Left cardiac atrium (tissue), 4 donors: ENCODE measurements at regions not wholly inside any gene's neighbourhood (a gene's known extent, or its start where the extent isn't known, plus 50 kb on each side); places are given as distances from the start of the nearest gene placed in this dataset.
"Not testable (repeated sequence)": the region's sequence is repeated elsewhere in the genome, so short reads cannot be mapped to it uniquely, and the experiment has no call there.

Experiments used
- ATAC-seq, 2 donors: fragments of 200-7000 bp; cut with Tn5 transposase; one replicate each; pipeline ENCODE4 v1.9.1; 2020; ENCODE audit warnings: mild to moderate bottlenecking in 2 of 2, moderate library complexity in 2 of 2
- DNase-seq: peaks from one replicate; pipeline ENCODE4 v3.0.0-alpha.2; 2020
- intact Hi-C, 2 donors: fragments of 100-400 bp; cut with DNase I; formaldehyde crosslinking; loops; one replicate each; pipeline versions ENCODE4 v1.14.1 to v1.15.1; 2022 to 2023
- donor health status: DM: no; HTN: yes; CAD: no.
- donor health status: DM: no; HTN: yes; CAD: no; lungs with severe emphysema.
- donor health status: DM: yes; HTN: yes; CAD: no.
- donor health status: Dilated cardiomyopathy.

GRCh38 chr10:109065821-109066220 lies 857.5 kb downstream of the XPNPEP1 start:
- no peak for DNase-seq
- no peak for ATAC-seq
- intact Hi-C loops, result no loop called here

GRCh38 chr10:109062371-109062770 lies 860.9 kb downstream of the XPNPEP1 start:
- ATAC-seq (peak; percentile 53 to 80), DNase-seq (no peak)
- intact Hi-C loops, result no loop called here

DNA sequence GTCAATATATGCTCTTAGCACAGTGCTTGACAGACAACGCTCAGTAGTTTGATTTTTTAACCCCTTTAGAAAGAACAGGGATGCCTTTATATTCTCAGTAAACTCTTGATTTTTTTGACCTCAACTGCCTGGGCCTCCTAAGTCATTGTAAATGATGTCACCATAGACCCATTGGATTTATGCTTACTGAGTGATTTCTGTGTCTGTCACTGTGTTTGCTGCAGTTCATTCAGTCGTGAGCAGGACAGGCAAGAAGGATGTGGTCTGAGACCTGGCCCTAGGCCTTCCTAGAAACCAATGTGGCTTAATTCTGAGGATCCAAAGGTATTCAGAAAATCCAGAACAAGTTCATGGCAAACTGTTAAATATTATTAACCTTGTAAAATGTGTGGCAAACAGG lies 868.1 kb downstream of the XPNPEP1 start:
- no peak for DNase-seq
- intact Hi-C loops, result no loop called here
- ATAC-seq, result no peak

GRCh38 chr10:109047856-109048255 lies 875.5 kb downstream of the XPNPEP1 start:
- intact Hi-C loops, result no loop called here
- no peak for ATAC-seq

GRCh38 chr10:109046427-109046826 lies 876.9 kb downstream of the XPNPEP1 start:
- DNase-seq, ATAC-seq, intact Hi-C loops: not testable (repeated sequence)

More at GRCh38 chr10:109047856-109048255, 875.5 kb downstream of the XPNPEP1 start:
- no peak for DNase-seq

- ATAC-seq (no peak), DNase-seq (no peak)
- intact Hi-C loops, result no loop called here
Measured at GRCh38 chr10:109040622-109041021, 882.7 kb downstream of the XPNPEP1 start.

DNA sequence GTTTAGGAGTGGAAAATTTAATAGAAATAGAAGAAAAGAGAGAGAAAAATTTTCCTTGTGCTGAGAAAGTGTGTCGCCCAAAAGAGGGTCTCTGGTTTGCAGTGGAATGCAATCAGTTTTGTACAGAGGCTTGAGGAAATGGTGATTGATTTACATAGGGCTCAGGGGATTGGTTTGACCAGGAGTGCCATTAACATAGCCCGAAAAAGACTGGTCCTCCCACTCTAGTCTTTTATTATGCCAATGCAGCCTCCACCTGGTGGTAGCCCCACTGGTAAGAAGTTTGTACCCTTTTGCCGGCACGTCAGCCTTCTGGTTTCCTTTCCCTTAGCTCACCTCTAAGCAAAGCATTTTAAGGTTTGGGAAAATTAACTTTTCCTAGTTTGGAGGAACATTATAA lies 885.3 kb downstream of the XPNPEP1 start:
- intact Hi-C loops, result no loop called here
- DNase-seq, result no peak
- ATAC-seq, result no peak

DNA sequence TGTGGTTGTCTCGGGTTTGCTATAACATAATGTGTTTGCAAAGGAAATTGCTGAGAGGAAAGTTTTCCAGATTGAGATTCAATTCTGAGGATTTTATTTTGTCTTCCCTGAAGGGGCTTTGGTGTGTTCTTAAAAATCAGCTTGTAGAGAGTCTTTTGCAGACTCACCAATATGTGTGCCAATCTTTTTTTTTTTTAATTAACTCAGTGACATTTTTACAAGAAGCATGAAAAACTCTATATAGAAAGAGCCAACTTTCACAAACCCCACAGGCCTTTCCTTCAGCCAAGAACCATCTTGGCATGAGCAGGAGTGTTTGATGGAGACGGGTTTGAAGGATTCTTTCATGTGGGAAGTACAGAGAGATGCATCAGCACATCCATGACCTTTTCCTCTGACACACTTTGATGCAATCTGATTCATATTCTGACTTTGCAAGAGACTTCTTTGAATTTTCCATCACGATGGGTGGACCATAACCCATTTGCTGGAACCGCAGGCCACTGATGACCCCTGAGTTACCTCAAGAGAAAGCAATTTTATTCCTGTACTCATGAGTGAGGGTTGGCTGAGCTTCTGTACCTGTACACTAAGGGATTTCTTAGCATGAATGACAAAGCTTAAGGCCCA lies 892.6 kb downstream of the XPNPEP1 start:
- intact Hi-C loops, result no loop called here
- DNase-seq, result no peak
- ATAC-seq, result no peak

GRCh38 chr10:109029870-109030269 lies 893.4 kb downstream of the XPNPEP1 start:
- ATAC-seq, result no peak
- DNase-seq, result no peak
- intact Hi-C loops, result no loop called here

DNA sequence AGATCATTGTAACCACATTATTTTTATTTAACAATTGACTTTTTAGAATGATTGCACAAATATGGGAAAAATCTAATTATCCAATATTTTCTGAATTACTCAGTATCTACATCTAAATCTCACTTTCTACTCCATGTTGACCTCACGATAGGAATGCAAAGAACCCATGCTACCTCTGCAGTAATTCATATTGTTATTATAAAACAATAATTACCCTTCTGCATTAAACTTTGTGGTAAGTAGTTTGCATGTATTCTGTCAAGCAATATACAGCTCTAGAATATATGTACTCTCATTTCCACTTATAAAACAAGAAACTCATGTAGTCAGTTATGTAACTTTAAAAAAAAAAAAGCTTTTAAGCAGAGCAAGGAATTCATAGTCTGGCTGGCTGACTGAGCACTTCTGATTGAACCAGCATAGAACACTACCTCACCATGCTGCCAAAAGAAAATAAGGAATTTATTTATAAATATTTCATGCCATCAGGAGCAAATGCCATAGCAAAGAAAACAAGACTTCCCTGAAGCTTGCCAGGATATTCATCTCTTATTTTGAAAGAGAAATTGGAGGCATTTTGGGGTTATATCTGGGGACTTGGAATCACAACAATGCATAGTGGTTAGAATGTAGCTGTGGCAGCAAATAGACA lies 895.7 kb downstream of the XPNPEP1 start:
- no peak for ATAC-seq
- no peak for DNase-seq
- intact Hi-C loops, result no loop called here

GRCh38 chr10:109025172-109025571 lies 898.1 kb downstream of the XPNPEP1 start:
- DNase-seq (no peak), ATAC-seq (no peak)
- intact Hi-C loops, result no loop called here

- no peak for DNase-seq
- intact Hi-C loops, result no loop called here
- peak in 1 of 2 donors; percentile 68 for ATAC-seq
Measured at GRCh38 chr10:109022417-109023049, 900.8 kb downstream of the XPNPEP1 start.

DNA sequence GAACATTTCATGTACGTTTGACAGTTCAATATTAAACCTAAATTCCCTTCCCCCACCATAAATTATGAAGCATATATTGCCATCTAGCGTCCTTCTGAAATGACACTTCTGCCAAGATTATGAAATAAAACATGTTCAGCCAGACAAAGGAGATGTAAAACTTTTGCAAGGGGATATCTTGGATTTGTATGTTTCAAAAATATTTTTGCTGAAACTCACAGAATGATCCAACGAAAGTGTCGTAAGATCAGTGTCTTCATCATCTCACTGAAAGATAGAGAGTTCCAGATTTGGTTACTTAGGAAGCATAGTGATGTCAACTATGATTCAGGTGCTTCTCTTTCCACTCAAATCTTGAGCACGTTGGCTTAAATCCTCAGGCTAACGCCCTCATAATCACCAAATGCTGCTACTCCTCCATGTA lies 904.3 kb downstream of the XPNPEP1 start:
- DNase-seq, result no peak
- intact Hi-C loops, result no loop called here
- peak; percentile 41 to 96 for ATAC-seq

DNA sequence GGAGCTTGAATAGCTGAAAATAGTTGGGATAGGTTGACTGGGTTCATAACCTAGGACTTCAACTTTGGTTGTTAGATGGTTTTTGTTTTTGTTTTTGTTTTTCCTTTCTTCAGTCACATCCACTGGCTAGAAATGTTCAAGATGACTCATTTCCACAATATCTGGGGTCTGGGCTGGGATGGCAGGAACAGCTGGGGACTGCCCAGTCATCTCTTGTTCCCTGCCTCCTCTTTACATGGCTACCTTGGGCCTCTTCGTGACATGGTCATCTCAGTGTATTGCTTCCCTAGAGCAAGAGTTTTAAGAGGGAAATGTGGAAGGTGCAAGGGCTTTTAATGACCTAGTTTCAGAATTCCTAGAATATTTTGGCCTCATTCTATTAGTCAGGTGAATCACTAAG lies 915.8 kb downstream of the XPNPEP1 start:
- ATAC-seq, result no peak

GRCh38 chr10:108990441-108990840 lies 932.9 kb downstream of the XPNPEP1 start:
- DNase-seq, result no peak
- no peak for ATAC-seq
- intact Hi-C loops, result no loop called here

More for the DNA sequence above, 915.8 kb downstream of the XPNPEP1 start:
- intact Hi-C loops, result no loop called here
- no peak for DNase-seq

DNA sequence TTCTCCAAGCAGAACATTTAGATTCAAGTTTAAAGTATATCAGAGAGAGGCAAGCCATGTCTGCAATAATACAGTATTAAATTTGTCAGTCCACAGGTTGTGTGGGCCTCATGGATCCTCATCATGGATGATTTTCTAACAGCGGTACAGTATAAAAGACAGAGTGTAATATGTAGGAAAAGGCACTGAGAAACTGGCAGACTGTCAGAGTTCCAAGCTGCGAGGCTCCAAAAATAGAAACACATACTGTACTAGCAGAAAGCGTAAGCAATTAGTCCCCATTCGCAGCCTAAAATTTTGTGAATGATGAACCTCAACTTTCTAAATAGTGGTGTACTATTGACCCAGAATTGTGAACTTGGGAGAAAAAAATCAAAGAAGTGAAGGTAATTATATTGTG lies 933.3 kb downstream of the XPNPEP1 start:
- intact Hi-C loops, result no loop called here
- DNase-seq, result no peak
- ATAC-seq, result no peak

DNA sequence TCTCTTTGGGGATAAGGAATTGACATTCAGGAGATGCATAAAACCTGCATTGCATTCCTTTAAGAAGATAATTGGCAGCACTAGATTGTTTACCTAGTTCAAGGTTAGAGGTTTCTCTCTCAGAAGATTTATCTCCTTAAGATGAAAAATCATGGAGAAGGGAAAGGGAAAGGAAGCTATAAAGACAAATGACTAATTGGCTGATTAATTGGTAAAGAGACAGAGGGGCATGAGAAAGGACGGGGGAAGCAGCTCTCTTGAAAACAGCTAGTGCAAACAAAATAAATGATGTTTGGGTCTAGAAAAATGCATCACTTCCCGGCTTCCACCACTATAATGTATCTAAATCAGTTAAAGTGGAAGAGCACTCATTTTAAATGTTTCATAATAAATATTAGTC lies 941.2 kb downstream of the XPNPEP1 start:
- intact Hi-C loops, result no loop called here
- no peak for ATAC-seq
- DNase-seq, result no peak

GRCh38 chr10:108980869-108981268 lies 942.4 kb downstream of the XPNPEP1 start:
- ATAC-seq (no peak), DNase-seq (no peak)
- intact Hi-C loops, result no loop called here

- intact Hi-C loops, result no loop called here
- DNase-seq (no peak), ATAC-seq (no peak)
Measured at GRCh38 chr10:108975459-108976058, 947.8 kb downstream of the XPNPEP1 start.

GRCh38 chr10:108970016-108970415 lies 953.3 kb downstream of the XPNPEP1 start:
- ATAC-seq (no peak), DNase-seq (no peak)
- intact Hi-C loops, result no loop called here
